Activated CD4-positive, alpha-beta T cell treated with anti-CD3 and anti-CD28 coated beads, Interleukin-2, amount 50 U/mL, for 48 hours (primary cell): ENCODE measurements at regions not wholly inside any gene's neighbourhood (a gene's known extent, or its start where the extent isn't known, plus 50 kb on each side); places are given as distances from the start of the nearest gene placed in this dataset.
"Not testable (repeated sequence)": the region's sequence is repeated elsewhere in the genome, so short reads cannot be mapped to it uniquely, and the experiment has no call there.

Source experiments
- DNase-seq, 2 experiments: peaks; one replicate each; pipeline ENCODE4 v3.0.0-alpha.2; 2020

- no peak for DNase-seq
These were observed 185.6 kb downstream of the TMEM121 start for GRCh38 chr14:105711841-105712460.

GRCh38 chr14:105712670-105713069 is 186.3 kb downstream of the TMEM121 start:
- DNase-seq = not testable (repeated sequence)

GRCh38 chr14:105713160-105713559 is 186.8 kb downstream of the TMEM121 start:
- DNase-seq = not testable (repeated sequence)

GRCh38 chr14:105713836-105714235 is 187.5 kb downstream of the TMEM121 start:
- not testable (repeated sequence) for DNase-seq

GRCh38 chr14:105718787-105719186 is 192.4 kb downstream of the TMEM121 start:
- not testable (repeated sequence) for DNase-seq

- DNase-seq = not testable (repeated sequence)
These were observed 193.7 kb downstream of the TMEM121 start for GRCh38 chr14:105720106-105720505.

GRCh38 chr14:105720852-105721601 is 194.6 kb downstream of the TMEM121 start:
- DNase-seq = not testable (repeated sequence)

- DNase-seq = not testable (repeated sequence)
These were observed 195.2 kb downstream of the TMEM121 start for GRCh38 chr14:105721602-105721970.

- not testable (repeated sequence) for DNase-seq
These were observed 195.8 kb downstream of the TMEM121 start for GRCh38 chr14:105721996-105722709.

- not testable (repeated sequence) for DNase-seq
These were observed 196.9 kb downstream of the TMEM121 start for GRCh38 chr14:105723271-105723670.

GRCh38 chr14:105723776-105724175 is 197.4 kb downstream of the TMEM121 start:
- not testable (repeated sequence) for DNase-seq

- not testable (repeated sequence) for DNase-seq
These were observed 203.5 kb downstream of the TMEM121 start for GRCh38 chr14:105729825-105730368.

GRCh38 chr14:105730731-105731130 is 204.3 kb downstream of the TMEM121 start:
- DNase-seq = not testable (repeated sequence)

GRCh38 chr14:105731221-105731985 is 205.0 kb downstream of the TMEM121 start:
- DNase-seq = not testable (repeated sequence)

GRCh38 chr14:105733081-105734065 is 207.0 kb downstream of the TMEM121 start:
- DNase-seq = no peak

GRCh38 chr14:105734241-105734640 is 207.9 kb downstream of the TMEM121 start:
- DNase-seq = not testable (repeated sequence)

GRCh38 chr14:105736331-105736730 is 209.9 kb downstream of the TMEM121 start:
- not testable (repeated sequence) for DNase-seq

- DNase-seq = no peak
These were observed 211.3 kb downstream of the TMEM121 start for GRCh38 chr14:105737504-105738246.

- no peak for DNase-seq
These were observed 212.3 kb downstream of the TMEM121 start for GRCh38 chr14:105738638-105739037.

- no peak for DNase-seq
These were observed 213.1 kb downstream of the TMEM121 start for GRCh38 chr14:105739331-105740102.
